ENCODE measurements at regions not wholly inside any gene's neighbourhood (a gene's known extent, or its start where the extent isn't known, plus 50 kb on each side); places are given as distances from the start of the nearest gene placed in this dataset.
A peak's percentile ranks its signal among the peaks of the same experiment; 100 is the strongest.

DNA sequence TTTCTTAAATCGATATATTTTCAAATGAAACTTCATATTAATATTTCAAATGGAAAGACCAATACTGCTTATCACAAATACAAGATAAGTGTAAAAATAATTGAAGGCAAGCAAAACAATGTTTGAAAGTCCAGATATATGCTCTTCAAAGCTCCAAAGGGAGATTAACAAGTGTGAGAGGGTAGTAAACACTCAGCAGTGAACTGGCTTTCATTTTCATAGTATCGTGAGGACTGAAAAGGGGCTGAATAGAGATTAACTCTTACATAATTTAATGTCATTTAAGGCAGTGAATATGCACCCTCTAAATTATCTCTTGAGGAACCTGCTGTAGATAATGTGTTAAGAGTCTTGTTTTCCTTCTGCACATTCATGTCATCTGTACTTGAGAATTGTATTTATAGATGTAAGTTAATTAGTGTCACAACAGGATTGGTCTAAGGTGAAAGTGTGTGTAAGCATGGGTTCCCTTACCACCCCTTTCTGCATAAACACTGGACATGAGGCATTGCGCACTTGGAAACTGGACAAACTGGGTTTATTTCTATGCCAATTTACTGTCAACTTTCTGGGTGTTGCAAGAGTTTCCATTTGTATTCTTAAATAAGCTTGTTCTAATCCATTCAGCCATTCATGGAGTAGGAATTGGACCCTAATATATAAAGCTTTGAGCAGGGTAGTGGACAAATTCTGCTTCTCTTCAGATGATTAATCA lies 76.7 kb upstream of the SESTD1 start:
- no peak overlapping the region for H3K27ac ChIP-seq
- no peaks in the 10 kb centered on the region for H3K9me3 ChIP-seq
- TF ChIP-seq, protein P1, sequence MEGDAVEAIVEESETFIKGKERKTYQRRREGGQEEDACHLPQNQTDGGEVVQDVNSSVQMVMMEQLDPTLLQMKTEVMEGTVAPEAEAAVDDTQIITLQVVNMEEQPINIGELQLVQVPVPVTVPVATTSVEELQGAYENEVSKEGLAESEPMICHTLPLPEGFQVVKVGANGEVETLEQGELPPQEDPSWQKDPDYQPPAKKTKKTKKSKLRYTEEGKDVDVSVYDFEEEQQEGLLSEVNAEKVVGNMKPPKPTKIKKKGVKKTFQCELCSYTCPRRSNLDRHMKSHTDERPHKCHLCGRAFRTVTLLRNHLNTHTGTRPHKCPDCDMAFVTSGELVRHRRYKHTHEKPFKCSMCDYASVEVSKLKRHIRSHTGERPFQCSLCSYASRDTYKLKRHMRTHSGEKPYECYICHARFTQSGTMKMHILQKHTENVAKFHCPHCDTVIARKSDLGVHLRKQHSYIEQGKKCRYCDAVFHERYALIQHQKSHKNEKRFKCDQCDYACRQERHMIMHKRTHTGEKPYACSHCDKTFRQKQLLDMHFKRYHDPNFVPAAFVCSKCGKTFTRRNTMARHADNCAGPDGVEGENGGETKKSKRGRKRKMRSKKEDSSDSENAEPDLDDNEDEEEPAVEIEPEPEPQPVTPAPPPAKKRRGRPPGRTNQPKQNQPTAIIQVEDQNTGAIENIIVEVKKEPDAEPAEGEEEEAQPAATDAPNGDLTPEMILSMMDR (IDR thresholded peaks at IDR 0.05), result no peak
- peaks cover 4% of the 10 kb centered on the region for H3K4me1 ChIP-seq
- ATAC-seq (no peak), DNase-seq (no peak)
- H3K27me3 ChIP-seq (ENCODE audit: insufficient read depth in 3 of 3, low read length in 2 of 3), result no peaks in the 10 kb centered on the region
- no peak overlapping the region for H3K4me3 ChIP-seq
- intact Hi-C loops (cut with DNase I), result no loop called here
- no peaks in the 10 kb centered on the region for H3K36me3 ChIP-seq (ENCODE audit: insufficient read depth in 1 of 2, low read depth in 1 of 2)
- WGBS, 3 donors, result 57 to 76% (median 70%) methylated on average over 3 of the region's 3 CpGs

DNA sequence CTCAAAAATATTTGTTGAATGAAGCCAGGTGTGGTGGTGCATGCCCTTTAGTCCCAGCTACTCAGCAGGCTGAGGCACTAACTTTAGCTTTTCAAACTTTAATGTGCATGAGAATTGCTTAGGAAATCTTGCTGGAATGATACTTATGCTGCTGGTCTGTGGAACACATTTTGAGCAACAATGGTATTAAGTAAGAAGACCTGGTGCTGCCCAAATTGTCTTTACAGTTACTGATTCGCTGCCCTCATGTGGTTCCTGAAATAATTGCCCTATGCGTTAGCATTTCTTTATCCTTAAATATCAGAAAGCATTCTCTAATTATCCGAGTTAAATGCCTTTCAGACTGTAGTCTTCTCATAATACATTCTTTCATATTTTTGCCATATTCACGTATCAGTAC lies 76.0 kb upstream of the SESTD1 start:
- WGBS, 3 donors, result 61 to 75% (median 67%) methylated on average over 4 of the region's 4 CpGs
- intact Hi-C loops (cut with DNase I), result no loop called here
- Histone ChIP-seq H3K36me3 (ENCODE audit: insufficient read depth in 1 of 2, low read depth in 1 of 2) (no peaks in the 10 kb centered on the region), H3K4me3 (no peak overlapping the region), H3K4me1 (peaks cover 4% of the 10 kb centered on the region), H3K27me3 (ENCODE audit: insufficient read depth in 3 of 3, low read length in 2 of 3) (no peaks in the 10 kb centered on the region), H3K27ac (no peak overlapping the region), H3K9me3 (no peaks in the 10 kb centered on the region)
- no peak for DNase-seq
- no peak for ATAC-seq
- TF ChIP-seq, protein P1 (IDR thresholded peaks at IDR 0.05), result peak; percentile 14

DNA sequence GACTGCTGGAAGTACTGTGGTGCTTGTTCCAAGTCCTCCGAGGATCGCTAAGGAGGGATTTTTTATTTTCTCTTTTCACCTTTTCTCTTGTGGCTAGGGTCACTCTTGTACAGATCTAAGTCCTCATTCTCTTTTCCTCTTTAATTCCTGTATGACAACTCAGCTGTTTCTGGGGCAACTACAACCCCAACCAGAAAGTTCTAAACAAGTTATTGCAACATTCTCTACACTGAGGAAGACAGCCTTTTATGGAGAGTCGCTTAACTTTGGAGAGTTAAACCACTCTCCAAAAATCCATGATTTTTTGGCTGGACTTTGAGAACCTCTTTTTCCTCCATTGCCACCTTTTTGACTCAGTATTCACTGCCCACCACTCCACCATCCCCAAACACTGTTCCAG lies 74.0 kb upstream of the SESTD1 start:
- intact Hi-C loops (cut with DNase I), result no loop called here
- DNase-seq, result no peak
- no peak overlapping the region for H3K4me3 ChIP-seq

DNA sequence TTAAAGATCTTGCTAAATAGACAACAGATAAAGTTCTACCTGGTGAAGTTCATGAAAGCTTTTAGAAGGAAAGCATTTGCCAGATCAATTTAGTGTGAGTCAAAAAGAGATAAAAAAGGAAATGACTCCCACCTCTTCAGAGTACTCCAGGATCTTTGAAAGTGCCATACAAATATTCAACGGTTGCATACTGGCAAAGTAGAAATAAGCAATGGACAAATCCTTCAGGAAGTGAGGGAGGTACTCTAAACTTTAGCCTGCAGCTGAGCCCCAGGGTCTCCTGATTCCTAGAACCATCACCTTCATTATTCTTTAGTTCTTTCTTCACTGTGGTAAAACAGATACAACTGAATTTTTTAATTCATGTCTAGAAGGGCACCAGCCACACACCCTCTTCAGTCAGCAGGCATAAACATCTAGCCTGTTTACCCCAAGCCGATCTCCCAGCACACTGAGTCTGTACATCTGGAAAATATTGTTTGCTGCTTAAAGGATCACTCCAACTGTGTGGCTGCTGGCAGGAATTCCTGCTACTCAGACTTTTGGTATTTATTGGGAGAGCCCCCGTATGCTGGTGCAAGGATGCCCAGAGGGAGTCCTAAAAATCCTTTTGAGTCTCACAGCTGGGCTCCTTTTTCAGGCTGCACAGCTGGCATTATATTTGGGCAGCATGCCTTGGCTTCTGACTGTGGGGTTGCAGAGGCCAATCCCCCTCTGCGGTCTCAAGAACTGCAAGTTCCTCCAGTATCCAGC lies 72.3 kb upstream of the SESTD1 start:
- TF ChIP-seq, protein P1 (IDR thresholded peaks at IDR 0.05), result no peak
- WGBS, 3 donors, result 15 to 35% (median 26%) methylated on average over 4 of the region's 4 CpGs
- no peaks in the 10 kb centered on the region for H3K27me3 ChIP-seq (ENCODE audit: insufficient read depth in 3 of 3, low read length in 2 of 3)
- H3K36me3 ChIP-seq (ENCODE audit: insufficient read depth in 1 of 2, low read depth in 1 of 2), result no peaks in the 10 kb centered on the region
- ATAC-seq (peak in 2 of 4 donors; percentile 11 to 49), DNase-seq (peak; percentile 15 to 64)
- H3K27ac ChIP-seq, result no peak overlapping the region
- no peaks in the 10 kb centered on the region for H3K9me3 ChIP-seq
- intact Hi-C loops (cut with DNase I), result no loop called here
- H3K4me1 ChIP-seq, result no peaks in the 10 kb centered on the region
- no peak overlapping the region for H3K4me3 ChIP-seq

More for the DNA sequence above, 74.0 kb upstream of the SESTD1 start:
- 48 to 73% (median 56%) methylated on average over 3 of the region's 3 CpGs for WGBS, 3 donors
- no peaks in the 10 kb centered on the region for H3K36me3 ChIP-seq (ENCODE audit: insufficient read depth in 1 of 2, low read depth in 1 of 2)
- H3K4me1 ChIP-seq, result no peaks in the 10 kb centered on the region
- no peaks in the 10 kb centered on the region for H3K27me3 ChIP-seq (ENCODE audit: insufficient read depth in 3 of 3, low read length in 2 of 3)
- no peaks in the 10 kb centered on the region for H3K9me3 ChIP-seq
- peak overlapping the region; percentile 34 for H3K27ac ChIP-seq
- TF ChIP-seq, protein P1 (IDR thresholded peaks at IDR 0.05), result no peak
- peak in 2 of 4 donors; percentile 50 to 61 for ATAC-seq

Measured in psoas muscle (tissue), 7 donors.